ENCODE measurements at regions not wholly inside any gene's neighbourhood (a gene's known extent, or its start where the extent isn't known, plus 50 kb on each side); places are given as distances from the start of the nearest gene placed in this dataset.

GRCh38 chrX:4656419-4656818 lies 943.0 kb upstream of the PRKX start:
- TF ChIP-seq CTCF (IDR thresholded peaks at IDR 0.05; ENCODE audit: low read depth, low read length, missing input control) (no peak), JUND (IDR thresholded peaks at IDR 0.05) (no peak), HNF4A (conservative IDR thresholded peaks at IDR 0.05) (no peak), YY1 (IDR thresholded peaks at IDR 0.05) (no peak), EGR1 (IDR thresholded peaks at IDR 0.05; ENCODE audit: low read depth in 2 of 2) (no peak)

Data from liver (tissue), 3 donors.